Endothelial cell of hepatic sinusoid (primary cell): ENCODE measurements at regions not wholly inside any gene's neighbourhood (a gene's known extent, or its start where the extent isn't known, plus 50 kb on each side); places are given as distances from the start of the nearest gene placed in this dataset.
"Not testable (repeated sequence)": the region's sequence is repeated elsewhere in the genome, so short reads cannot be mapped to it uniquely, and the experiment has no call there.

Source experiments
- in situ Hi-C: cut with HindIII; loops from 2 replicates; pipeline ENCODE4 v1.10.0; 2017; ENCODE audit warnings: low sequenced_read_pairs

DNA sequence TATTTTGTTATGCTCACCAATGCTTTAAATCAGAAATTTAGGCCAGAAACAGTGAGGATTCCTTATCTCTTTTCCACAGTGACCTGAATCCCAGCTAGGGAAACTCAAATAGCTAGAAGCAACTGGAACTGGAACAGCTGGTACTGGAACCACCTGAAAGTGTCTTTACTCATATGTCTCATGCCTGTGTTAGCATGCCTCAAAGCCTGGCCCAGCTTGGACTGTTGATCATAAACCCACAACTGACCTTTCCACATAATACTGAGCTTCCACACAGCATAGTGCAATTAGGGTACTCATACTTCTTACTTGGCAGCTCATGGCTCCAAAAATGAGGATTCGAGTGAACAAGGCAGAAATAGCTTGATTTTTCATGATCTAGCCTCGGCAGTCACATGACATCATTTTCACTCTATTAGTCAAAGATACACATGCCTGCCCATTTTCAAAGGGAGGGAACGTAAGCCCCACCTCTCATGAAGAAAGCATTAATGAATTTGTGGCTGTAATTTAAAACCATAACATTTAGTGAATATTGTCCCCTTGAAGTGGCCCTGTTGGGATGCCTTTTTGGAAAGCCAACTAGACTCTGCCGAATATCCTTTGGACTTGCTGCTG, 80.8 kb upstream of the ACSL1 start:
- in situ Hi-C loops: loop anchor here (5.0 kb wide), 1 partner anchor 104 kb away; no protein-coding TSS in a partner anchor

DNA sequence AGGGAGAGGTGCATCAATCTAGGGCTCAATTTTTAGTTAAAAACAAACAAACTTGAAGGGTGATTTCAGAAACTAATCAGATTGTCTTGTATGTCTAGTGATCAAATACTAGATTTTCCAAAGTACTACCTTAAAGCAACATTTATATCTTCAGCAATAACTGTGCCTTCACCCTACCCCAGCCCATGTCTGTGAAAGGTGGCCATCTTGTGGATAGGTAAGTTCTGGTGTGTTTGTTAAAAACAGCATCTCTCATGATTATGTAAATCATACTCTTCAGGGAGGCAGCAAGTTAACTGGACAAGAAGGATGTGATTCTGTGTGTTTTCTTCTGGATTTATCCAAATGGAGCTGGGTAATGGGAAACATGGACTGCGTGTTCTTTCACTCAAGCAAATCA, 81.4 kb upstream of the ACSL1 start:
- in situ Hi-C loops: loop anchor here (5.0 kb wide), 1 partner anchor 105 kb away; no protein-coding TSS in a partner anchor

DNA sequence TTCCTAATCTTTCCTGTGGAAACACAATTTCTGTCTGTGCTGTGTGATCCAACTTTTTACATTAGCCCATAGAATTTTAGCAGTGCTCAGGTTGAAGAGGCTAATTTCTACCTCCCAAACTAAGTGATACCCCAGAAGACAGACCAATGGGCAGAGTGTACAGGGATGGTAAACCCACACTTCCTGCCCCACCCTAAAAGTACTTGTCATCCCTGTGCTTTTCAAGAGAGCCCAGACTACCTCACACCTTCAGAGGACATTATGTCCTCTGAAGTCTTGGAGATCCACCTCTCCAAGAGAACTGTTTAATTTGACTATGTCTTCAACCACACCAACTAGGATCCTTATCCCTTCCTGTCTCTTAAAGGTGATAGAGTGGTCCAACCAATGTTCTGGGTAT, 82.0 kb upstream of the ACSL1 start:
- in situ Hi-C loops: loop anchor here (5.0 kb wide), 1 partner anchor 106 kb away; no protein-coding TSS in a partner anchor

DNA sequence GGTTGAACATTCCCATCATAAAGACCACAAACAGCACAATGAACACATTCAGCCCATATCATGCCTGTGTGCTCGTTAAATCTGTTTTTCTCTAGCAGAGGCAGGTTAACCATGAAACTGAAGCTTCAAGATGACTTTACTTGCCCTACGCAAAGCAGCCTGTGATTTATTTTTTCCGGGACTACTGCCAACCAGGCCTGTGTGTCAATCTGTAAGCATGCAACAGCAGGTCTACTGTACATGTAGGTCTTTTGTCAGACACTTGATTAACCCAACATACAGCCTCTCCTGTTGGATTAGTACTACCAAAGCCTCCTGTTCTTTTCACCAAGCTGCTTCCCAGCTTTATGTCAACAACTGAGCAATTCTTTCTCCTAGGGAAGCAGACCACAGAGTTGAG, 85.5 kb upstream of the ACSL1 start:
- in situ Hi-C loops: no loop called here

DNA sequence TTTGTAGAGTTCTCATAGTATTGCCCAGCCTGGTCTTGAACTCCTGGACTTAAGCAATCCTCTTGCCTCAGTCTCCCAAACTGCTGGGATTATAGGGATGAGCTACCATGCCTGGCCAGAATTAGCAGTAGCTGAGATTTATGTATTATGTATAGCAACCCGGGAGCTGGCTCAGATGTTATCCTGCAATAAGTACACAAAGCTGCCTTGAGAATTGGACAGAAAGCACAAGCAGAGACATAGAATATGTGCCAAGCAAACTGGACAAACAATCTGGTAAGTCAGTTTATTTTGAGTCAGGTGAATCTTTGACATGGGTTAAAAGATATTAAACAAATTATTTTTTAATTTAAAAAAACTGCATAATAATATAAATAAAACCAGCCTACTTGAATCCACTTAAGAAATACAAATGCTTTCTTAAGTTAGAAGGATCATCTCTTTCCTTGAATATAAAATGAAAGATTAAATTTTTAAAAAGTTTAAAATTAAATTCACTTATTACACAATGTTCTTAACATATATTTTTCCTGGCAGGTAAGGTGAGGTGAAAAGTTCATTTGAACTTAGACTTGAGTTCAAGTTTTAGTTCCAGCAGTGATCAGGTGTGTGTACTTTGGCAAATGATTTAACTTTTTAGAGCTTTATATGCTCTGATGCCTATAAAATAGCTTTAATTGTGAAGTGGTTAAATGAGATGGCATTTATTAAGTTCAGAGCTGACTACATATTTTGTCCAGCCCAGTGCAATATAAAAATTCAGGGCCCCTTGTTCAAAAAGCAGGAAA, 87.8 kb upstream of the ACSL1 start:
- in situ Hi-C loops: no loop called here

- in situ Hi-C loops: not testable (repeated sequence)
These were observed 93.0 kb upstream of the ACSL1 start for GRCh38 chr4:184918799-184919198.

- in situ Hi-C loops: no loop called here
These were observed 95.7 kb upstream of the ACSL1 start for GRCh38 chr4:184921456-184921855.

DNA sequence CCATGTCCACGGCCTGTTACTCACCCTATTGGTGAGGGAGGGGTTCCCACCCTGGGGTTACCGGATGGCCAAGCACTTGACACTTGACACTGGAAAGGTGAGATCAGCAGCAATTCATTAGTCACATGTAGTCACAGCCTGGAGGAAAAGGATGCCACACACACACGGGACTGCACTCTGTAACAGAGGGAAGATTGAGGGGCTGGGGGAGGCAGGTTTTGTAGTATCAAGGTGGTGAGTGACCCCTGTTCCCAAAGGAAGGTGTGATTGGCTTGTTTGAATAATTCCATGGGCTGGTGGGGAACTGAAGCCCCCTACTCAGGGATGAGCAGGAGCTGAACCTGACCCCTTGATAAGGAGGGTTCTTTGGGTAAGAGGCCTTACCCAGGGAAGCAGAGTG, 96.0 kb upstream of the HELT start:
- in situ Hi-C loops: no loop called here

GRCh38 chr4:184924516-184924915, 93.8 kb upstream of the HELT start:
- in situ Hi-C loops: no loop called here

- in situ Hi-C loops: no loop called here
These were observed 88.8 kb upstream of the HELT start for GRCh38 chr4:184929476-184929875.

DNA sequence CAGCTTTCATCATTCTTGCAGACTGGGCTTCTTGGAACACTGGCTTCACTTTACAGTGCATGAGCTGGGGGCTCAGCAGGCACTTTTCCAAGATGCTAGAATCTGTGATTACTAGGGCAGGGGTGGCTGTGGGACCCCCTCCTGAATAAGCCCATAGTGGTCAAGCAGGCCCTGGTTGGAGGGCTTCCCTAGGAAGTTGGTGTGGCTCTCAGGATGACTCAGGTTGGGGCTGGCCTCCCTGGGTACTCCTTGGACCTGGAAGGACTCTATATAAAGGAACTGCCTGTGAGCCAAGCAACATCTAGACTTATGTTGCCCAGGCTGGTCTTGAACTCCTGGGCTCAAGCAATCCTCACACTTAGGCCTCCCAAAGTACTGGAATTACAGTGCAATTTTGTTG, 88.3 kb upstream of the HELT start:
- in situ Hi-C loops: no loop called here

GRCh38 chr4:184932343-184932742, 85.9 kb upstream of the HELT start:
- in situ Hi-C loops: no loop called here

DNA sequence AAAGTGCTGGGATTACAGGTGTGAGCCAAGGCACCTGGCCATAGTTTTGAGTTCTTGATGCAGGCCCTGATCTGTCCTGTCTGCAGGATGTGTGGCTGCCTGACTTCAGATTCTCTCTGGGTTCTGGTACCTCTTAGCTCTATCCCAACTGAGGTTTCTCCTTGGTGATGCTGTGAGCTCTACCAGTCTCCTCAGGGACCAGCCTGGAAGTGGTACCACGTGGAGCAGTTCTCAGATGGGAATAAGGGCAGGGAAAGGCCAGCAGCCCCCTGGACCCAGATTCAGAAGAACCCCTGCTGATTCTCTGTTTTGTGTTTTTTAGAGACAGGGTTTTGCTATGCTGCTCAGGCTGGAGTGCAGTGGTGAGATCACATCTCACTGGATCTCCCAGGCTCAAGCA, 85.0 kb upstream of the HELT start:
- in situ Hi-C loops: no loop called here

GRCh38 chr4:184934184-184934583, 84.1 kb upstream of the HELT start:
- in situ Hi-C loops: no loop called here

DNA sequence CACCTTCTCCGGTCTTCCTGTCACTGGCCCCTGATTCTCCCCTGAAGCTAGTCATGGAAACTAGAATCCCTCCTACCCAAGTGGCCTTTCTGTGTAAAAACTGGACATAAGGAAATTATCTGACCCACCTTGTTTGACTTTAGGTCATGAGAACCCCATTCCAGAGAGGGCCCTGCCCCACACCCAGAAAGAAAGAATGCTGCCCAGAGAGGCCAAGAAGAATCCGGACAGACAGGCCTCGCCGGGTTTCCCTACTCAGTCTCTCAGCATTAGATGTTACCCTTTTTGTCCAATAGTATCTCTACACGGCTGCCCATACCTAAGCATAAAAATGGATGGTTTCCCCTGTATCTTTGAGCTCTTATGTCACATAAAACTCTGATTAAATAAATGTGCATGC, 83.3 kb upstream of the HELT start:
- in situ Hi-C loops: no loop called here

DNA sequence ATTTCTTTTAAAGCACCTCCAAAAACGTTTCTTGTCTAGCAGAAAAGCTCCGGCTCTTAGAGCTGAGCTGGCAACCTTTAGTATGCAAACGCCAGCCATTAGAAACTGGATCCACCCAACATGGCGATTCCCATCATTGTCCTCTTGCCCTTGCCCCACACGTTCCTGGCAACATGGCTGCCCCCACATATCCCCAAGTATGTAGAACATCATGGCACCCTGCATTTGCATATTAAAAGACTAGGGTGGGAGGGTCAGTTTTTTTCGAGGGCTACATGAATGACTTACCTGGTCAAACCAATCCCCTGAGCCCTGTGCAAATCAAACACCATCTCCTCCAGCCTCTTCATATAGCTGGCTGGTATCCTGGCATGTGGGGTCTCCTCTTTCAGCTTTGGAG, 82.2 kb upstream of the HELT start:
- in situ Hi-C loops: no loop called here

DNA sequence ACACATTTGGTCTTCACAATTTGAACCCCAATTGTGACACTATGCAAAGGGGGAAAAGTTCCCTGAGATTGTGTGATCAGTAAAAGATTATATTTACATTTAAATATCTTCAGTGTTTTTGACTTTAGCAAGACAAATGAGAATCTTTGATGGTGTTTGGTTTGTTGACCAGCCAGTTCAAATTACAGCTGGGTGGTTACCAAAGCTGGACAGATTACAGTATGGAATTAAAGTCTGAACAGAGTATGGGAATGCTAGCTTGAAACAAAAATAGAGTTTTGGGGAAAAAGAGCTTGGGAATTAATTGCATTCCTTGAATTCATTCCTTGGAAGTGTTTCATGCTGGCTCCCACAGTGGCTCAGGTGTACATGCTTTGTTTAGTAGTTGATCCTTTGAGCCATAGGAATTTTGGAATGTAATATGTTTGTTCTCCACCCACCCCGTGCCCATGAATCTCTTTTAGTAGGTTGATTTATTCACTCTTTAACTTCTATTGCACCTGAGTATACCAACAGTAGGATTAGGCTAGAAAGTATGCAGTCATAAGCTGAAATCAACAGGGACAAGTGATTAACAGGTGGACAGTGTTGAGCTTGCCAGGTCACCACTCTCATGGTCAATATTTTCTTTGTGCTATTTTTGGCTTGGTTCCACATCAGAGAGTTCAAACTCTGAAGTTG, 81.1 kb upstream of the HELT start:
- in situ Hi-C loops: no loop called here

GRCh38 chr4:184937745-184938144, 80.5 kb upstream of the HELT start:
- in situ Hi-C loops: no loop called here

DNA sequence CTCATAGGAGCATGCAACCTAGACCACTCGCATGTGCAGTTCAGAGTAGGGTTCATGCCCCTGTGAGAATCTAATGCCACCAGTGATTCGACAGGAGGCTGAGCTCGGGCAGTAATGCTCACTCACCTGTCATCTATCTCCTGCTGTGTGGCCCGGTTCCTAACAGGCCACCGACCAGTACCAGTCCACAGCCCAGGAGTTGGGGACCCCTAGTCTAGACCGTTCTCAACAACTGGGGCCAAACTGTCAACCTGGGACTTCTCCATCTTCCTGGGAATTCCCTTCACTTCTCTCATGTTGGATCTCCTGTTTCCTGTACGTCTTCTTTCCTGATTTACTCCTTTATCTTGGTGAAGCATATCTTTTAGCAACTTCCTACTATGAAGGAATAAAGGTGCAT, 79.4 kb upstream of the HELT start:
- in situ Hi-C loops: no loop called here

DNA sequence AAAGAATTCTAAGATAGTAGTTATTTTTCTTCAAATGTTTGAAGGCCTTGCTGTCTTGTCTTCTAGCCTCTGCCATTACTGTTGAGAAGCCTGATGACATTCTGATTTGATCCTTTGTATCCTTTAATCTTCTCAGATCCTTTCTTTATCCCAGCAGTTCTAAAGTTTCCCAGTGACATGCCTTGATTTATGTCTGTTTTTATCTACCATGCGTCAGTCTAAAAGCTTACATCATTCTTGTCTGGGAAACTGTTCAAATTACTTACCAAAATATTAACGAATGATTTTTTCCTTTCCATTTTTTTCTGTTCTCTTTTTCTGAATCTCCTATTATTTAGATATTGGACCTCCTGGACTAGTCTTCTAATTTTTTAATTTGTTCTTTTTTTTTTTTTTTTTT, 78.3 kb upstream of the HELT start:
- in situ Hi-C loops: no loop called here

DNA sequence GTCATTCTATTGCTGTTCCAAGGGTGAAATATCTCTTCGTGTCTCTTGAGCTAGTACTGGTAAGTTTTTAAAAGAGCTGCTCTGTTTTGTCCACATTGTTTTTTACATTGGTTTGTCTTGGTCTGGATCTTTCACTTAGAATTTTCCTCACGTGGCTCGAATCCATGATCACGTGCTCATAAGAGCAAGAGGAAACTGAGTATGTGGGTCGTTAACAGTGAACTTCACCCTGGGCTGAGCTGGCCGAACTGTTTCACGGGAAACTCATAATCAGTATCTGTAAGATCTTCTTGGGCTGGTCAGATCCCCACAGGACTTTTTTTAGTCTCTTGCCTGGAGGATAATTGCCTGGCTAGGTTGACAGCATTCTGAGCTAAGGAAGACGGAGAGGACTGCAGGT, 77.8 kb upstream of the HELT start:
- in situ Hi-C loops: no loop called here
